HK-2 (cell line): ENCODE measurements at regions not wholly inside any gene's neighbourhood (a gene's known extent, or its start where the extent isn't known, plus 50 kb on each side); places are given as distances from the start of the nearest gene placed in this dataset.

ENCODE experiments used
- DNase-seq: peaks from one replicate; pipeline ENCODE4 v3.0.0-alpha.2; 2018; ENCODE audit not compliant: unreplicated experiment

GRCh38 chr2:173419506-173419905 lies 64.8 kb downstream of the CDCA7 start:
- DNase-seq: no peak

- no peak for DNase-seq
These were observed 70.2 kb downstream of the CDCA7 start for GRCh38 chr2:173424886-173425285.

- DNase-seq: no peak
These were observed 73.4 kb downstream of the CDCA7 start for GRCh38 chr2:173427887-173428668.

GRCh38 chr2:173431191-173431590 lies 76.5 kb downstream of the CDCA7 start:
- DNase-seq: no peak

- no peak for DNase-seq
These were observed 77.5 kb downstream of the CDCA7 start for GRCh38 chr2:173432049-173432754.

- no peak for DNase-seq
These were observed 80.3 kb downstream of the CDCA7 start for GRCh38 chr2:173434762-173435569.

GRCh38 chr2:173435574-173435973 lies 80.9 kb downstream of the CDCA7 start:
- DNase-seq: no peak

- DNase-seq: no peak
These were observed 81.4 kb downstream of the CDCA7 start for GRCh38 chr2:173436088-173436487.

GRCh38 chr2:173441222-173441621 lies 86.5 kb downstream of the CDCA7 start:
- DNase-seq: no peak

- DNase-seq: no peak
These were observed 87.9 kb downstream of the CDCA7 start for GRCh38 chr2:173442542-173442941.

- no peak for DNase-seq
These were observed 92.0 kb downstream of the CDCA7 start for GRCh38 chr2:173446722-173447121.

- DNase-seq: peak; percentile 80
These were observed 94.3 kb downstream of the CDCA7 start for GRCh38 chr2:173448938-173449471.

- DNase-seq: no peak
These were observed 96.4 kb downstream of the CDCA7 start for GRCh38 chr2:173451118-173451517.

GRCh38 chr2:173451941-173452340 lies 97.3 kb downstream of the CDCA7 start:
- no peak for DNase-seq

GRCh38 chr2:173452416-173452815 lies 97.7 kb downstream of the CDCA7 start:
- no peak for DNase-seq

GRCh38 chr2:173456960-173457359 lies 102.3 kb downstream of the CDCA7 start:
- DNase-seq: no peak

- DNase-seq: no peak
These were observed 102.7 kb downstream of the CDCA7 start for GRCh38 chr2:173457366-173457765.

GRCh38 chr2:173458991-173459780 lies 104.5 kb downstream of the CDCA7 start:
- DNase-seq: no peak

- no peak for DNase-seq
These were observed 108.5 kb downstream of the CDCA7 start for GRCh38 chr2:173462892-173463840.

- no peak for DNase-seq
These were observed 109.2 kb downstream of the CDCA7 start for GRCh38 chr2:173463846-173464245.
